ENCODE measurements at regions not wholly inside any gene's neighbourhood (a gene's known extent, or its start where the extent isn't known, plus 50 kb on each side); places are given as distances from the start of the nearest gene placed in this dataset.

DNA sequence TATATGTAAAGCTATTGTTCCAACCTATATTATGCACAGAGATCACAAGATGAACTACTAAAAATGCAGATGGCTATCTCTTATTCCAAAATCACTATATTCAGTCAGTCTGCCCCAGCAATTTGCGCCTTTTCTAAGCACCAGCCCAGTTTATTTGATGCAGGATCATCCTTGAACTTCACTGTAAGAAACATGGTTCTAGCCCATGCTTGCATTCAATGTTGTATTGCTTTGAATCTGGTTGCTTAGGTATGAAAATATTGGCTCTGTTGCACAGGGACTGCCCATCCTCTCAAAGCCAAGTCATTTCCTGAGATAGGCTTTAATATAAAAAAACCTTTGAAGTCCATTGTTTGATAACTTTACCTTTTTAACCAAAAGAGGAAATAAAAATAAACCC lies 170.5 kb upstream of the LRIG1 start:
- TF ChIP-seq, protein P1, sequence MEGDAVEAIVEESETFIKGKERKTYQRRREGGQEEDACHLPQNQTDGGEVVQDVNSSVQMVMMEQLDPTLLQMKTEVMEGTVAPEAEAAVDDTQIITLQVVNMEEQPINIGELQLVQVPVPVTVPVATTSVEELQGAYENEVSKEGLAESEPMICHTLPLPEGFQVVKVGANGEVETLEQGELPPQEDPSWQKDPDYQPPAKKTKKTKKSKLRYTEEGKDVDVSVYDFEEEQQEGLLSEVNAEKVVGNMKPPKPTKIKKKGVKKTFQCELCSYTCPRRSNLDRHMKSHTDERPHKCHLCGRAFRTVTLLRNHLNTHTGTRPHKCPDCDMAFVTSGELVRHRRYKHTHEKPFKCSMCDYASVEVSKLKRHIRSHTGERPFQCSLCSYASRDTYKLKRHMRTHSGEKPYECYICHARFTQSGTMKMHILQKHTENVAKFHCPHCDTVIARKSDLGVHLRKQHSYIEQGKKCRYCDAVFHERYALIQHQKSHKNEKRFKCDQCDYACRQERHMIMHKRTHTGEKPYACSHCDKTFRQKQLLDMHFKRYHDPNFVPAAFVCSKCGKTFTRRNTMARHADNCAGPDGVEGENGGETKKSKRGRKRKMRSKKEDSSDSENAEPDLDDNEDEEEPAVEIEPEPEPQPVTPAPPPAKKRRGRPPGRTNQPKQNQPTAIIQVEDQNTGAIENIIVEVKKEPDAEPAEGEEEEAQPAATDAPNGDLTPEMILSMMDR (IDR thresholded peaks at IDR 0.05), result no peak
- TF ChIP-seq POLR2AphosphoS5 (IDR thresholded peaks at IDR 0.05; ENCODE audit: insufficient read depth in 1 of 2, low read depth in 1 of 2), result no peak
- no peak for TF ChIP-seq POLR2A (IDR thresholded peaks at IDR 0.05)
